ENCODE measurements at regions not wholly inside any gene's neighbourhood (a gene's known extent, or its start where the extent isn't known, plus 50 kb on each side); places are given as distances from the start of the nearest gene placed in this dataset.

- TF ChIP-seq, protein P1, sequence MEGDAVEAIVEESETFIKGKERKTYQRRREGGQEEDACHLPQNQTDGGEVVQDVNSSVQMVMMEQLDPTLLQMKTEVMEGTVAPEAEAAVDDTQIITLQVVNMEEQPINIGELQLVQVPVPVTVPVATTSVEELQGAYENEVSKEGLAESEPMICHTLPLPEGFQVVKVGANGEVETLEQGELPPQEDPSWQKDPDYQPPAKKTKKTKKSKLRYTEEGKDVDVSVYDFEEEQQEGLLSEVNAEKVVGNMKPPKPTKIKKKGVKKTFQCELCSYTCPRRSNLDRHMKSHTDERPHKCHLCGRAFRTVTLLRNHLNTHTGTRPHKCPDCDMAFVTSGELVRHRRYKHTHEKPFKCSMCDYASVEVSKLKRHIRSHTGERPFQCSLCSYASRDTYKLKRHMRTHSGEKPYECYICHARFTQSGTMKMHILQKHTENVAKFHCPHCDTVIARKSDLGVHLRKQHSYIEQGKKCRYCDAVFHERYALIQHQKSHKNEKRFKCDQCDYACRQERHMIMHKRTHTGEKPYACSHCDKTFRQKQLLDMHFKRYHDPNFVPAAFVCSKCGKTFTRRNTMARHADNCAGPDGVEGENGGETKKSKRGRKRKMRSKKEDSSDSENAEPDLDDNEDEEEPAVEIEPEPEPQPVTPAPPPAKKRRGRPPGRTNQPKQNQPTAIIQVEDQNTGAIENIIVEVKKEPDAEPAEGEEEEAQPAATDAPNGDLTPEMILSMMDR (conservative IDR thresholded peaks at IDR 0.05; ENCODE audit: low read depth, low read length): no peak
- no peak for TF ChIP-seq EZH2 (IDR thresholded peaks at IDR 0.05; ENCODE audit: borderline replicate concordance, low read depth, low read length, poor library complexity, severe bottlenecking)
Observed at GRCh38 chr20:40977218-40977617, 51.4 kb upstream of the TOP1 start.

Data from A673 (cell line).